ENCODE measurements at regions not wholly inside any gene's neighbourhood (a gene's known extent, or its start where the extent isn't known, plus 50 kb on each side); places are given as distances from the start of the nearest gene placed in this dataset.

GRCh38 chr3:124248471-124249028 lies 256.6 kb upstream of the ROPN1 start:
- no peak overlapping the region for H3K4me3 Mint-ChIP-seq
- DNase-seq: no peak
- no peak overlapping the region for H3K27ac Mint-ChIP-seq

DNA sequence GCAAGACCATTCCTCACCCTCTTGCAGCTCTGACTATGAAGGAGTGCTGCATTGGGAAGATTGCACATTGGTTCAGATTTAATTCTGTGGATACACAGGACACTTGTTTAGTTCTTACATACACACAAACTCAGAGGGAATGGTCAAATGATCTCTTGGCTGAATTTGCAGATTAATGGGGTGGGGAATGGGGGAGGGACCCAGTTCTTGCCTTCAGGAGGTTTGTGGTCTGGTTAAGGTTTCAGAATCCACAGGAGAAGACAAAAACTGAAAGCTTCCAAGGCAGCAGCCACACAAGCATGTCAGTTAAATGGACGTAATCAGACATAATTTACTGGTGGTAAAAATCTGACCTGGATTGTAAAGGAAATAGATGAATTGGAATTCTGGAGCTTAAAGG lies 257.1 kb upstream of the ROPN1 start:
- peaks cover 13 to 46% (median 14%) of the 10 kb centered on the region in 5 donors for H3K27me3 Mint-ChIP-seq
- POLR2A ChIA-PET: no interaction called here
- peaks cover 0 to 4% (median 0%) of the 10 kb centered on the region in 4 donors for H3K4me1 Mint-ChIP-seq
- H3K36me3 Mint-ChIP-seq: no peaks in the 10 kb centered on the region
- peaks cover 0 to 2% (median 0%) of the 10 kb centered on the region in 9 donors for H3K9me3 Mint-ChIP-seq
- H3K4me3 Mint-ChIP-seq: no peak overlapping the region
- ATAC-seq (no peak), DNase-seq (no peak)
- no peak overlapping the region for H3K27ac Mint-ChIP-seq

More at GRCh38 chr3:124248471-124249028, 256.6 kb upstream of the ROPN1 start:
- Mint-ChIP-seq H3K4me1 (peaks cover 0 to 4% (median 0%) of the 10 kb centered on the region in 4 donors), H3K9me3 (peaks cover 0 to 2% (median 0%) of the 10 kb centered on the region in 9 donors), H3K27me3 (peaks cover 12 to 43% (median 13%) of the 10 kb centered on the region in 5 donors), H3K36me3 (no peaks in the 10 kb centered on the region)
- POLR2A ChIA-PET: no interaction called here
- ATAC-seq: no peak

- H3K4me3 Mint-ChIP-seq: no peak overlapping the region
- H3K27ac Mint-ChIP-seq: no peak overlapping the region
- no peak for DNase-seq
- no peak for ATAC-seq
- peaks cover 0 to 4% (median 0%) of the 10 kb centered on the region in 4 donors for H3K4me1 Mint-ChIP-seq
- no peaks in the 10 kb centered on the region for H3K36me3 Mint-ChIP-seq
- H3K9me3 Mint-ChIP-seq: peaks cover 0 to 2% (median 0%) of the 10 kb centered on the region in 9 donors
- peaks cover 13 to 47% (median 14%) of the 10 kb centered on the region in 5 donors for H3K27me3 Mint-ChIP-seq
- POLR2A ChIA-PET: no interaction called here
Observed at GRCh38 chr3:124250053-124250452, 258.1 kb upstream of the ROPN1 start.

DNA sequence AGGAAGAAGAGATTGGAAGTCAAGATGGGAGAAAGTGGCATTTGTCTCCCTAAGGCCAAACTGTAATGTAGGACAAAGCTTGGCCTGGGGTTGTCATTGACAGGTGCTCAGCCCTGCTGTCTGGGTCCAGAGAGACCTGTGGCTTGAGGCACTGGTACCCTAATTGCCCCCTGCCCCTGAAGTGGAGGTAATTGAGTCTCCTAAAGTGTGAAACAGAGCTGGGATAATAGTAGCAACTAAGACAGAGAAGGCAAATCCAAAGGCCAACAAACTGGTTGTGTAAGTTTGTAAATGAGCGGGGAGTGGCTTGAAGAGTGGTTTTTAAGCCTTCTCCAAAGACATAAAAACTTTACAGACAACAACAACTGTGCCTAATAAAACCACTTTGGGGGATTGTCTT lies 264.2 kb upstream of the ROPN1 start:
- no peak for ATAC-seq
- Mint-ChIP-seq H3K4me3 (no peak overlapping the region), H3K9me3 (no peaks in the 10 kb centered on the region), H3K27ac (no peak overlapping the region), H3K36me3 (no peaks in the 10 kb centered on the region), H3K27me3 (peaks cover 5 to 32% (median 7%) of the 10 kb centered on the region in 5 donors), H3K4me1 (no peaks in the 10 kb centered on the region)
- POLR2A ChIA-PET: no interaction called here
- no peak for DNase-seq

DNA sequence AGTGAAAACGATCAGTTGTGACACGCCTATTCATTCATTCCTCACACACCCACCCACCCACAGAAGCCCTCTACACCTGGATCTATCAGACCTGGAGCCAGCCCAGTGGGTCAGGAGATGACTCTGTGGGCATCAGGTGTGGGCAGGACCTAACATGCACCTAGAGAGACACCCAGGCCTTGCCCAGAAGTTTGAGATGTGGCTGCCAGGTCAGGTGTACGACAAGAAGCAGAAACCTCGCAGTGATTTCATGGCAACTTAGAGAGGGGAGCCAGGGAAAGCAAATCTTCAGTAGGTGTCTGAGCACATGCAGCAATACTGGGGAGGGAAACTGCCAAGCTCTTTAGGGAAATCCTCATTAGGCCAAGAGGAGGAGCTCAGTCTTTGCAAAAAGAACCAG lies 264.7 kb upstream of the ROPN1 start:
- Mint-ChIP-seq H3K4me1 (no peaks in the 10 kb centered on the region), H3K9me3 (no peaks in the 10 kb centered on the region), H3K27me3 (peaks cover 5 to 32% (median 7%) of the 10 kb centered on the region in 5 donors), H3K4me3 (no peak overlapping the region), H3K27ac (no peak overlapping the region), H3K36me3 (no peaks in the 10 kb centered on the region)
- no peak for DNase-seq
- POLR2A ChIA-PET: no interaction called here
- no peak for ATAC-seq

DNA sequence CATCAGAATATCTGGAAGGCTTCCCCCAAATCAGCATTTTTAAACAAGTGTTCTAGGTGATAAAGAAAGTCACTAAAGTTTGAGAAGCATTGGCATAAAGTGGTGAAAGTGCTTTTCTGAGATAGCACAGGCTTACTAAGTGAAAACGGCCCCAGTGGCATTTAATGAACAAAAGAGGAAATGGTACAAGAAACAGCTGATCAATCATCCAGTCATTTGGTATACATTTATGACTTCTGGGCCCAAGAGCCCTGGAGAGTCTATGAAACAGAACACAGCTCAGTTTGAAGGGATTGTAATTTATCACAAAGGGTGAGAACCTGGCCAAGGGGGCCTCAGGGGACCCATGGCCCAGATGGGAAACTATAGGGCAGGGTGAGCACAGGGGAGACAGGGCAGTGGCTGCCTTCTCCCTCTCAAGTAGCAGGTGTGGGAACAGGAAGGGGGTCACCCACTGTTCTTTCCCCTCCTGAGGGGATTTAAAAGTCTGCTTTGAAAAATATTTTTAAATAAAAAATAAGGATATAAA lies 265.5 kb upstream of the ROPN1 start:
- Mint-ChIP-seq H3K36me3 (no peaks in the 10 kb centered on the region), H3K9me3 (no peaks in the 10 kb centered on the region), H3K27me3 (peaks cover 5 to 29% (median 7%) of the 10 kb centered on the region in 5 donors), H3K4me3 (no peak overlapping the region), H3K27ac (no peak overlapping the region), H3K4me1 (no peaks in the 10 kb centered on the region)
- no peak for ATAC-seq
- DNase-seq: no peak
- POLR2A ChIA-PET: no interaction called here

GRCh38 chr3:124258057-124258500 lies 266.2 kb upstream of the ROPN1 start:
- H3K27ac Mint-ChIP-seq: no peak overlapping the region
- no peak for ATAC-seq
- peaks cover 5 to 22% (median 7%) of the 10 kb centered on the region in 5 donors for H3K27me3 Mint-ChIP-seq
- no peak for DNase-seq
- no peaks in the 10 kb centered on the region for H3K9me3 Mint-ChIP-seq
- no peaks in the 10 kb centered on the region for H3K4me1 Mint-ChIP-seq
- POLR2A ChIA-PET: no interaction called here
- no peak overlapping the region for H3K4me3 Mint-ChIP-seq
- H3K36me3 Mint-ChIP-seq: no peaks in the 10 kb centered on the region

GRCh38 chr3:124260206-124260915 lies 268.4 kb upstream of the ROPN1 start:
- Mint-ChIP-seq H3K9me3 (no peaks in the 10 kb centered on the region), H3K4me3 (no peak overlapping the region), H3K27ac (no peak overlapping the region), H3K27me3 (peaks cover 0 to 10% (median 4%) of the 10 kb centered on the region in 5 donors), H3K4me1 (no peaks in the 10 kb centered on the region), H3K36me3 (no peaks in the 10 kb centered on the region)
- no peak for DNase-seq
- no peak for ATAC-seq
- POLR2A ChIA-PET: no interaction called here

GRCh38 chr3:124261306-124261705 lies 269.4 kb upstream of the ROPN1 start:
- Mint-ChIP-seq H3K27ac (no peak overlapping the region), H3K4me3 (no peak overlapping the region), H3K36me3 (no peaks in the 10 kb centered on the region), H3K4me1 (no peaks in the 10 kb centered on the region), H3K9me3 (no peaks in the 10 kb centered on the region), H3K27me3 (peaks cover 0 to 3% (median 0%) of the 10 kb centered on the region in 5 donors)
- POLR2A ChIA-PET: no interaction called here
- no peak for DNase-seq
- ATAC-seq: no peak

- POLR2A ChIA-PET: no interaction called here
- no peaks in the 10 kb centered on the region for H3K9me3 Mint-ChIP-seq
- ATAC-seq: no peak
- no peak for DNase-seq
- H3K4me3 Mint-ChIP-seq: no peak overlapping the region
- no peak overlapping the region for H3K27ac Mint-ChIP-seq
- peaks cover 0 to 3% (median 0%) of the 10 kb centered on the region in 5 donors for H3K27me3 Mint-ChIP-seq
- no peaks in the 10 kb centered on the region for H3K4me1 Mint-ChIP-seq
- H3K36me3 Mint-ChIP-seq: no peaks in the 10 kb centered on the region
Observed at GRCh38 chr3:124263168-124263567, 271.2 kb upstream of the ROPN1 start.

DNA sequence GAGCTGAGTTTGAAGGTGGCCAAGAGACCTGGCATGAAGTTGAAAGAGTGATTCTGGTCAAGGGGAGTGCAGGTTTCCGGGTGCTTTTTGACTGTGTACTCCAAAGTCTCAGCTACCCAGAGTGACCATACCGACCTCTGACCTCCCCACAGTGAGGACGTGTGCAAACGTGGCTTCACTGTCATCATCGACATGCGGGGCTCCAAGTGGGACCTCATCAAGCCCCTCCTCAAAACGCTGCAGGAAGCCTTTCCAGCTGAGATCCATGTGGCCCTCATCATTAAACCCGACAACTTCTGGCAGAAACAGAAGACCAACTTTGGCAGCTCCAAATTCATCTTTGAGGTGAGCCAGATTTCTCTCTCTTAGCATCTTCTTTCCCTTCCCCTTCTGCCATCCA lies 272.4 kb upstream of the ROPN1 start:
- no peaks in the 10 kb centered on the region for H3K36me3 Mint-ChIP-seq
- ATAC-seq (no peak), DNase-seq (no peak)
- peaks cover 0 to 3% (median 0%) of the 10 kb centered on the region in 5 donors for H3K27me3 Mint-ChIP-seq
- H3K4me3 Mint-ChIP-seq: no peak overlapping the region
- H3K9me3 Mint-ChIP-seq: no peaks in the 10 kb centered on the region
- POLR2A ChIA-PET: no interaction called here
- H3K27ac Mint-ChIP-seq: no peak overlapping the region
- no peaks in the 10 kb centered on the region for H3K4me1 Mint-ChIP-seq

- Mint-ChIP-seq H3K9me3 (no peaks in the 10 kb centered on the region), H3K27ac (no peak overlapping the region)
Observed at GRCh38 chr3:124266487-124266886, 274.6 kb upstream of the ROPN1 start.

DNA sequence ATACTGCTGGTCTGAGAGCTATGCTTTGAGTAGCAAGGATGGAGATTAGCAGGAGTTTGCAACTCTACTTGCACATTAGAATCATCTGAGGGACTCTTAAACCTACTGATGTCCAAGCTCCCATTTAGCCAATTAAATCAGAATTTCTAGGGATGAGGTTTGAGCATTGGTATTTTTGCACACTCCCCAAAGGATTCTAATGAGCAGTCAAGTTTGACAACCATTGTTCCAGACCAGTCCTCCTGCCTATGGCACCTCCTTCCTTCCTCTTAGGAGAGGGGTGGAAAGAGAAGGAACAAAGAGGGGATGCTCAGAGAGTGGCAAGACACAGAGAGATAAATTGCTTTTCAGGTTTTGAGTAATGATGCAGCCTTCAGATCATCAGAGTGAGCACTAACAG lies 275.5 kb upstream of the ROPN1 start:
- no peak for ATAC-seq
- H3K4me1 Mint-ChIP-seq: no peaks in the 10 kb centered on the region
- no peak overlapping the region for H3K4me3 Mint-ChIP-seq
- no peaks in the 10 kb centered on the region for H3K36me3 Mint-ChIP-seq
- no peak overlapping the region for H3K27ac Mint-ChIP-seq
- no peak for DNase-seq
- no peaks in the 10 kb centered on the region for H3K9me3 Mint-ChIP-seq
- H3K27me3 Mint-ChIP-seq: peaks cover 0 to 11% (median 1%) of the 10 kb centered on the region in 5 donors
- POLR2A ChIA-PET: no interaction called here

More at GRCh38 chr3:124266487-124266886, 274.6 kb upstream of the ROPN1 start:
- Mint-ChIP-seq H3K4me1 (no peaks in the 10 kb centered on the region), H3K4me3 (no peak overlapping the region), H3K36me3 (no peaks in the 10 kb centered on the region), H3K27me3 (peaks cover 0 to 4% (median 0%) of the 10 kb centered on the region in 5 donors)
- POLR2A ChIA-PET: no interaction called here
- DNase-seq: no peak
- no peak for ATAC-seq

Data from naive thymus-derived CD8-positive, alpha-beta T cell (primary cell).